ENCODE measurements at regions not wholly inside any gene's neighbourhood (a gene's known extent, or its start where the extent isn't known, plus 50 kb on each side); places are given as distances from the start of the nearest gene placed in this dataset.

DNA sequence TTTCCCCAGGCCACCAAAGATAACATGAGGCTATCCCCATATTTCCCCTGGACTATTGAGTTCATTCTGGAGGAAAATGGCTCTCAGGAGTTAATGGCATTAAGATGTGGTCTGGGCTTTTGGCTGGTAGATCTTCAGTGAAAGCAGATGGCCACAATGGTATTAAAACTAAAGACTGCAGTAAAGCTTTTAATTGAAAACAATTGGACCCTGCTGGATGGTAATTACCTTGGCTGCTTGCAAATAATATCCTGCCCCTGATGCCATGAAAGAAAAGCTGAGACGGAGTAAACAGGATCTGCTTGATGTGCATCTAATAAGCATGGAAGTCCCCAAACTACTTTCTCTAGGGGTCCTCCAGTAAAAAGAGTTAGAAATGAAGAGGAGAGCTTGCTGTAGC is 255.8 kb downstream of the QKI start:
- Mint-ChIP-seq H3K9me3 (ENCODE audit: unreplicated experiment) (peaks cover 1% of the 10 kb centered on the region), H3K27ac (ENCODE audit: unreplicated experiment) (no peak overlapping the region)

DNA sequence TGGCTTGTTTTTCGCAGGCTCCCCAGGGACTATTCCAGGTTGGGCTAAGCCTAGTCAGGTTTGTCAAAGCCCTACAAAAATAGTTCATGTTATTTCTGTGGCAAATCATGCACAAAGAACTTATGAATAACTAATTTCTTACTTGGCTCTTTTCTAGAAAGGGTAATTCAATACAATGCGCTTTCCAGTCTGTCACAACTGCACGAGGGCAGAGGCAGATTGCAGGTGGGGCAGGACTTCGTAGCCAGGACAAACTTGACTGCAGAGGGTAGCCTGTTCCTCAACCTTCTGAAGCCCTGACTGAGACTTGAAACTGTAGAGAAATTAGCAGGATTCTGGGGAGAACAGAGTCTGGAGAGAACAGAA is 253.5 kb downstream of the QKI start:
- Mint-ChIP-seq H3K4me1 (ENCODE audit: unreplicated experiment) (no peaks in the 10 kb centered on the region), H3K9me3 (ENCODE audit: unreplicated experiment) (no peaks in the 10 kb centered on the region), H3K4me3 (ENCODE audit: unreplicated experiment) (no peak overlapping the region), H3K27me3 (ENCODE audit: unreplicated experiment) (no peaks in the 10 kb centered on the region), H3K36me3 (ENCODE audit: unreplicated experiment) (no peaks in the 10 kb centered on the region), H3K27ac (ENCODE audit: unreplicated experiment) (no peak overlapping the region)
- DNase-seq (ENCODE audit: extremely low spot score, unreplicated experiment), result no peak
- TF ChIP-seq, protein P1, sequence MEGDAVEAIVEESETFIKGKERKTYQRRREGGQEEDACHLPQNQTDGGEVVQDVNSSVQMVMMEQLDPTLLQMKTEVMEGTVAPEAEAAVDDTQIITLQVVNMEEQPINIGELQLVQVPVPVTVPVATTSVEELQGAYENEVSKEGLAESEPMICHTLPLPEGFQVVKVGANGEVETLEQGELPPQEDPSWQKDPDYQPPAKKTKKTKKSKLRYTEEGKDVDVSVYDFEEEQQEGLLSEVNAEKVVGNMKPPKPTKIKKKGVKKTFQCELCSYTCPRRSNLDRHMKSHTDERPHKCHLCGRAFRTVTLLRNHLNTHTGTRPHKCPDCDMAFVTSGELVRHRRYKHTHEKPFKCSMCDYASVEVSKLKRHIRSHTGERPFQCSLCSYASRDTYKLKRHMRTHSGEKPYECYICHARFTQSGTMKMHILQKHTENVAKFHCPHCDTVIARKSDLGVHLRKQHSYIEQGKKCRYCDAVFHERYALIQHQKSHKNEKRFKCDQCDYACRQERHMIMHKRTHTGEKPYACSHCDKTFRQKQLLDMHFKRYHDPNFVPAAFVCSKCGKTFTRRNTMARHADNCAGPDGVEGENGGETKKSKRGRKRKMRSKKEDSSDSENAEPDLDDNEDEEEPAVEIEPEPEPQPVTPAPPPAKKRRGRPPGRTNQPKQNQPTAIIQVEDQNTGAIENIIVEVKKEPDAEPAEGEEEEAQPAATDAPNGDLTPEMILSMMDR (IDR thresholded peaks at IDR 0.05), result no peak

More for the DNA sequence above, 255.8 kb downstream of the QKI start:
- Mint-ChIP-seq H3K4me3 (ENCODE audit: unreplicated experiment) (no peak overlapping the region), H3K27me3 (ENCODE audit: unreplicated experiment) (no peaks in the 10 kb centered on the region), H3K4me1 (ENCODE audit: unreplicated experiment) (no peaks in the 10 kb centered on the region), H3K36me3 (ENCODE audit: unreplicated experiment) (no peaks in the 10 kb centered on the region)
- TF ChIP-seq, protein P1 (IDR thresholded peaks at IDR 0.05), result no peak
- no peak for DNase-seq (ENCODE audit: extremely low spot score, unreplicated experiment)

DNA sequence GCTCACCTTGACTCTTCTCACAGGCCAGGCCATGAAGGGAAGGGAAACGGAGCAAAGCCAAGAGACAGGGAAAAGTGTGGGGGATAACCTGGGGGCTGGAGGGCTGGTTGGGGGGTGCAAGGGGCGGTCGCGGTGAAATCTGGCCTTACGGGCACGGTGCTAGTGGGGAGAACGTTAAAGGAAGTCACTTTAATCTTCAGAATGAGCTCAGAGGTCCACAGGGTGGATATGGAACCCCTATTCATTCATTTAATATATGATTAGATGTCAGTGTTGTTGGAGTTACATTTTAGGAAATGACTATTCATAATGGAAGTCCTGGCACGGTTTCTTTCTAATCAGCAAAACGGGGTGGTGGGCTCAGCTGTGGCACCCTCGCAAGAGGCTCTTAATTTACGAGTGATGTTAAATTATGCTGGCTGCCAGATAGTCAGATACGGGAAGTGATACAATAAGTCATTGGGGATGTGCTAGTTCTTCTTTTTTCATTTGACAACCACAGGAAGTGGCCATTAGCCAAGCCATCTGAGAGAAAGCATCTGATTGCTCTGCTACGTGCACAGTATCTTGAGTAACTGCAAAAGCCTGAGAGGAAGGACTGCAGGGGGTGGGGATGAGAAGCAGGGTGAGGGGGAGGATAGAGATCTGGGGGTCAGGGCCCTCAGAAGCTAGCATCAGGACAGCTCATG is 253.0 kb downstream of the QKI start:
- no peaks in the 10 kb centered on the region for H3K27me3 Mint-ChIP-seq (ENCODE audit: unreplicated experiment)
- no peak overlapping the region for H3K27ac Mint-ChIP-seq (ENCODE audit: unreplicated experiment)
- H3K36me3 Mint-ChIP-seq (ENCODE audit: unreplicated experiment), result no peaks in the 10 kb centered on the region
- no peaks in the 10 kb centered on the region for H3K4me1 Mint-ChIP-seq (ENCODE audit: unreplicated experiment)
- no peak overlapping the region for H3K4me3 Mint-ChIP-seq (ENCODE audit: unreplicated experiment)
- no peaks in the 10 kb centered on the region for H3K9me3 Mint-ChIP-seq (ENCODE audit: unreplicated experiment)
- TF ChIP-seq, protein P1 (IDR thresholded peaks at IDR 0.05), result no peak
- DNase-seq (ENCODE audit: extremely low spot score, unreplicated experiment), result no peak

DNA sequence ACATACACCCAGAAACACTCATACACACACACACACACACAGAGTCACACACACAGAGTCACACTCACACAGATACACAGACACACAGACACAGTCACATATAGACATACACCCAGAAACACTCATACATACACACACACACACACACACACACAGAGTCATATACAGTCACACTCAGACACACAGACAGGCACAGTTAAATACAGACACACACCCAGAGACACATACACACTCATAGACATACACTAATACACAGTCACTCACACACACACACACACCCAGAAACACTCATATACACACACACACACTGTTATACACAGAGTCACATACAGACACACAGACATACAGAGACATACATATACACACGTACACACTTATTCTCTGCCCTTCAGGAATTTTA is 250.9 kb downstream of the QKI start:
- Mint-ChIP-seq H3K27me3 (ENCODE audit: unreplicated experiment) (peaks cover 7% of the 10 kb centered on the region), H3K36me3 (ENCODE audit: unreplicated experiment) (no peaks in the 10 kb centered on the region), H3K4me1 (ENCODE audit: unreplicated experiment) (no peaks in the 10 kb centered on the region), H3K4me3 (ENCODE audit: unreplicated experiment) (no peak overlapping the region), H3K27ac (ENCODE audit: unreplicated experiment) (no peak overlapping the region), H3K9me3 (ENCODE audit: unreplicated experiment) (no peaks in the 10 kb centered on the region)
- TF ChIP-seq, protein P1 (IDR thresholded peaks at IDR 0.05), result no peak
- no peak for DNase-seq (ENCODE audit: extremely low spot score, unreplicated experiment)

DNA sequence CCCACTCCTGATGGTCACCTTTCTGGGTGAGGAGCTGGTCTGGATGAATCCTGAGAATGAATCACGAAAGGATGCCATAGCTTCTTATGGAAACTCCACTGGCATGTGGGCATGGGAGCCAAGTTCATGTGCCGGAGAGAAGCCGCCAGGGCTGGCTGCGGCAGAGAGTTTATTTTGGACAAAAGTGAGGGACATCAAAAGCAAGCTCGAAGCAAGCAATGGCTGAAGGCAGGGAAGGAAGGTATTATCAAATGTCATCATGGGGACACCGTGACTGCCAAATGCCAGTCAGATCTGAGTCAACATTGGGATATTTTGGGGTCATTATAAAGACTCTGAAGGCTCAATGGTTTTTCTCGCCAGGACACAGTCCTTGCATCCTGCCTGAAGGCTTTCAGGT is 249.1 kb downstream of the QKI start:
- H3K27ac Mint-ChIP-seq (ENCODE audit: unreplicated experiment), result no peak overlapping the region
- no peak for DNase-seq (ENCODE audit: extremely low spot score, unreplicated experiment)
- no peaks in the 10 kb centered on the region for H3K36me3 Mint-ChIP-seq (ENCODE audit: unreplicated experiment)
- peaks cover 15% of the 10 kb centered on the region for H3K27me3 Mint-ChIP-seq (ENCODE audit: unreplicated experiment)
- H3K4me1 Mint-ChIP-seq (ENCODE audit: unreplicated experiment), result no peaks in the 10 kb centered on the region
- TF ChIP-seq, protein P1 (IDR thresholded peaks at IDR 0.05), result no peak
- no peaks in the 10 kb centered on the region for H3K9me3 Mint-ChIP-seq (ENCODE audit: unreplicated experiment)
- H3K4me3 Mint-ChIP-seq (ENCODE audit: unreplicated experiment), result no peak overlapping the region
